B cell (primary cell): ENCODE measurements at regions not wholly inside any gene's neighbourhood (a gene's known extent, or its start where the extent isn't known, plus 50 kb on each side); places are given as distances from the start of the nearest gene placed in this dataset.

ENCODE experiments used
- ATAC-seq: fragments of 200-7000 bp; cut with Tn5 transposase; one replicate; pipeline ENCODE4 v1.10.0; 2021; ENCODE audit warnings: low read depth, mild to moderate bottlenecking, moderate number of reproducible peaks, moderate library complexity
- CTCF ChIA-PET: fragments of 350-600 bp; sonication (Branson Sonifier 250); formaldehyde crosslinking; loops from one replicate; lab custom pipeline; 2021; ENCODE audit warnings: antibody characterized with exemption, inconsistent platforms; lab: Charles Lee
- POLR2A ChIA-PET: fragments of 350-600 bp; sonication (Branson Sonifier 250); formaldehyde crosslinking; loops from one replicate; lab custom pipeline; 2021; ENCODE audit warnings: antibody characterized with exemption; lab: Charles Lee
- DNase-seq: peaks from one replicate; pipeline ENCODE4 v3.0.0; 2013
- H2AFZ ChIP-seq: 2 replicates; pipeline ENCODE4 v1.6.1; 2012; ENCODE audit warnings: mild to moderate bottlenecking, low read depth, low read length; ENCODE audit not compliant: insufficient read depth, poor library complexity, severe bottlenecking
- H3K27ac ChIP-seq, 2 donors: 1 replicate in 1 of 2; 2 replicates in 1 of 2; pipeline ENCODE4 v1.5.1; 2012 to 2013; ENCODE audit warnings: low read length in 2 of 2, mild to moderate bottlenecking in 2 of 2, moderate library complexity in 1 of 2
- H3K27me3 ChIP-seq, 4 experiments: fragments of 200-600 bp in 1 of 4; sonication (generic) in 1 of 4; replicated peaks in 1 of 4; 1 replicate in 2 of 4; 2 replicates in 2 of 4; pipeline versions ENCODE4 v1.6.1 to v1.7.0; 2013 to 2016; ENCODE audit warnings: low read length in 3 of 4, mild to moderate bottlenecking in 2 of 4, mixed read lengths in 1 of 4, moderate library complexity in 1 of 4; ENCODE audit not compliant: insufficient read depth in 4 of 4, control insufficient read depth in 3 of 4; ENCODE audit errors: control extremely low read depth in 1 of 4
- H3K36me3 ChIP-seq, 2 experiments: replicated peaks in 1 of 2; 1 replicate in 1 of 2; 2 replicates in 1 of 2; pipeline versions ENCODE4 v1.6.1 to v1.7.1; 2013; ENCODE audit warnings: low read length in 1 of 2; ENCODE audit not compliant: insufficient read depth in 2 of 2, control insufficient read depth in 1 of 2; ENCODE audit errors: control extremely low read depth in 1 of 2, extremely low read depth in 1 of 2
- H3K4me1 ChIP-seq, 2 donors: fragments of 200-600 bp in 1 of 2; sonication (generic) in 1 of 2; 1 replicate in 1 of 2; 2 replicates in 1 of 2; pipeline versions ENCODE4 v1.5.1 to v1.6.1; 2013 to 2017; ENCODE audit warnings: low read length in 2 of 2; ENCODE audit not compliant: control insufficient read depth in 2 of 2, insufficient read depth in 2 of 2
- H3K4me2 ChIP-seq: replicated peaks from 2 replicates; pipeline ENCODE3; 2012; ENCODE audit warnings: mild to moderate bottlenecking, low read depth, low read length; ENCODE audit not compliant: poor library complexity, severe bottlenecking
- H3K4me3 ChIP-seq, 5 experiments: fragments of 200-600 bp in 1 of 5; sonication (generic) in 1 of 5; 1 replicate in 3 of 5; 2 replicates in 2 of 5; pipeline versions ENCODE4 v1.5.1 to v1.7.0; 2011 to 2016; ENCODE audit warnings: low read length in 4 of 5, mild to moderate bottlenecking in 4 of 5, low read depth in 2 of 5, control low read depth in 1 of 5, moderate library complexity in 1 of 5; ENCODE audit not compliant: insufficient read depth in 1 of 5; ENCODE audit errors: control extremely low read depth in 1 of 5, extremely low read depth in 1 of 5
- H3K79me2 ChIP-seq: fragments of 200-600 bp; sonication (generic); one replicate; pipeline ENCODE4 v1.6.0; 2016; ENCODE audit warnings: low read length; ENCODE audit not compliant: control insufficient read depth, insufficient read depth
- H3K9ac ChIP-seq: fragments of 200-600 bp; sonication (generic); 2 replicates; pipeline ENCODE4 v1.6.1; 2017; ENCODE audit warnings: mild to moderate bottlenecking, low read length, moderate library complexity
- H3K9me3 ChIP-seq, 3 donors: one replicate each; pipeline versions ENCODE4 v1.6.1 to v1.7.1; 2013; ENCODE audit warnings: low read length in 2 of 3; ENCODE audit not compliant: control insufficient read depth in 2 of 3, insufficient read depth in 1 of 3; ENCODE audit errors: control extremely low read depth in 1 of 3
- H4K20me1 ChIP-seq: 2 replicates; pipeline ENCODE4 v1.6.0; 2012; ENCODE audit warnings: mild to moderate bottlenecking, low read length; ENCODE audit not compliant: insufficient read depth, control insufficient read depth, poor library complexity, severe bottlenecking
- H3K27ac Mint-ChIP-seq: one replicate; pipeline ENCODE4 v1.8.0; 2021; ENCODE audit warnings: mixed read lengths
- H3K27me3 Mint-ChIP-seq: one replicate; pipeline ENCODE4 v1.8.0; 2021; ENCODE audit warnings: mixed read lengths
- H3K4me1 Mint-ChIP-seq: one replicate; pipeline ENCODE4 v1.8.0; 2021; ENCODE audit warnings: mixed read lengths
- H3K4me3 Mint-ChIP-seq: one replicate; pipeline ENCODE4 v1.8.0; 2021; ENCODE audit warnings: mixed read lengths
- H3K9me3 Mint-ChIP-seq: one replicate; pipeline ENCODE4 v1.8.0; 2022; ENCODE audit warnings: mixed read lengths; ENCODE audit not compliant: insufficient read depth
- EZH2 ChIP-seq: IDR thresholded peaks from 2 replicates; pipeline ENCODE4 v1.6.1; 2012; ENCODE audit warnings: borderline replicate concordance, low read depth, mild to moderate bottlenecking, moderate library complexity, low read length; ENCODE audit not compliant: insufficient read depth, poor library complexity, severe bottlenecking
- WGBS: methylation state at CpG from one replicate; pipeline ENCODE4 v1.1.5; 2013; ENCODE audit warnings: missing lambda C conversion rate; ENCODE audit not compliant: insufficient coverage; 5-methylcytosine and 5-hydroxymethylcytosine counted together
- intact Hi-C: fragments of 100-400 bp; cut with micrococcal nuclease; formaldehyde crosslinking; loops from one replicate; pipeline ENCODE4 v1.10.0; 2022
- TF ChIP-seq, protein P1 (sequence below): fragments of 200-600 bp; IDR thresholded peaks from one replicate; pipeline ENCODE4 v1.8.0; 2022; ENCODE audit warnings: antibody characterized with exemption, mild to moderate bottlenecking

- Mint-ChIP-seq H3K4me1 (no peaks in the 10 kb centered on the region), H3K4me3 (no peak overlapping the region), H3K27me3 (no peaks in the 10 kb centered on the region), H3K27ac (no peak overlapping the region), H3K9me3 (peaks cover 7% of the 10 kb centered on the region)
- H3K9ac ChIP-seq = no peak overlapping the region
- H3K9me3 ChIP-seq = peaks cover 0 to 4% (median 0%) of the 10 kb centered on the region in 3 donors
- no peak overlapping the region for H3K27ac ChIP-seq
- ChIA-PET CTCF (no interaction called here), POLR2A (no interaction called here)
- no peak for DNase-seq
- H3K4me2 ChIP-seq = no peak overlapping the region
- no peaks in the 10 kb centered on the region for H3K4me1 ChIP-seq
- no peak for ATAC-seq
- H3K36me3 ChIP-seq = no peaks in the 10 kb centered on the region
- H2AFZ ChIP-seq = no peak overlapping the region
- intact Hi-C loops = no loop called here
- TF ChIP-seq, protein P1, sequence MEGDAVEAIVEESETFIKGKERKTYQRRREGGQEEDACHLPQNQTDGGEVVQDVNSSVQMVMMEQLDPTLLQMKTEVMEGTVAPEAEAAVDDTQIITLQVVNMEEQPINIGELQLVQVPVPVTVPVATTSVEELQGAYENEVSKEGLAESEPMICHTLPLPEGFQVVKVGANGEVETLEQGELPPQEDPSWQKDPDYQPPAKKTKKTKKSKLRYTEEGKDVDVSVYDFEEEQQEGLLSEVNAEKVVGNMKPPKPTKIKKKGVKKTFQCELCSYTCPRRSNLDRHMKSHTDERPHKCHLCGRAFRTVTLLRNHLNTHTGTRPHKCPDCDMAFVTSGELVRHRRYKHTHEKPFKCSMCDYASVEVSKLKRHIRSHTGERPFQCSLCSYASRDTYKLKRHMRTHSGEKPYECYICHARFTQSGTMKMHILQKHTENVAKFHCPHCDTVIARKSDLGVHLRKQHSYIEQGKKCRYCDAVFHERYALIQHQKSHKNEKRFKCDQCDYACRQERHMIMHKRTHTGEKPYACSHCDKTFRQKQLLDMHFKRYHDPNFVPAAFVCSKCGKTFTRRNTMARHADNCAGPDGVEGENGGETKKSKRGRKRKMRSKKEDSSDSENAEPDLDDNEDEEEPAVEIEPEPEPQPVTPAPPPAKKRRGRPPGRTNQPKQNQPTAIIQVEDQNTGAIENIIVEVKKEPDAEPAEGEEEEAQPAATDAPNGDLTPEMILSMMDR = no peak
- no peak for TF ChIP-seq EZH2
- no peaks in the 10 kb centered on the region for H3K79me2 ChIP-seq
- no peaks in the 10 kb centered on the region for H3K27me3 ChIP-seq
- no CpG with 5 or more reads among the region's 2 CpGs for WGBS
- H3K4me3 ChIP-seq = no peak overlapping the region
- no peaks in the 10 kb centered on the region for H4K20me1 ChIP-seq
Observed at GRCh38 chr3:73901686-73902085, 276.9 kb upstream of the PDZRN3 start.

GRCh38 chr3:73894474-73895213 lies 269.9 kb upstream of the PDZRN3 start:
- no peaks in the 10 kb centered on the region for H3K4me1 Mint-ChIP-seq
- no peak overlapping the region for H3K9ac ChIP-seq
- TF ChIP-seq, protein P1 = no peak
- no peak for TF ChIP-seq EZH2
- no peak overlapping the region for H2AFZ ChIP-seq
- intact Hi-C loops = no loop called here
- no CpG with 5 or more reads among the region's 3 CpGs for WGBS
- H3K4me3 Mint-ChIP-seq = no peak overlapping the region
- no peak overlapping the region for H3K27ac ChIP-seq
- H3K9me3 ChIP-seq = no peaks in the 10 kb centered on the region
- no peak for DNase-seq
- ATAC-seq = no peak
- H3K4me3 ChIP-seq = no peak overlapping the region
- ChIA-PET POLR2A (no interaction called here), CTCF (no interaction called here)
- no peaks in the 10 kb centered on the region for H3K4me1 ChIP-seq
- H3K27me3 Mint-ChIP-seq = no peaks in the 10 kb centered on the region
- H3K36me3 ChIP-seq = no peaks in the 10 kb centered on the region
- H3K9me3 Mint-ChIP-seq = peaks cover 5% of the 10 kb centered on the region
- H3K27ac Mint-ChIP-seq = no peak overlapping the region
- no peaks in the 10 kb centered on the region for H3K27me3 ChIP-seq
- no peak overlapping the region for H3K4me2 ChIP-seq
- H4K20me1 ChIP-seq = no peaks in the 10 kb centered on the region
- H3K79me2 ChIP-seq = no peaks in the 10 kb centered on the region
